ENCODE measurements at regions not wholly inside any gene's neighbourhood (a gene's known extent, or its start where the extent isn't known, plus 50 kb on each side); places are given as distances from the start of the nearest gene placed in this dataset.

DNA sequence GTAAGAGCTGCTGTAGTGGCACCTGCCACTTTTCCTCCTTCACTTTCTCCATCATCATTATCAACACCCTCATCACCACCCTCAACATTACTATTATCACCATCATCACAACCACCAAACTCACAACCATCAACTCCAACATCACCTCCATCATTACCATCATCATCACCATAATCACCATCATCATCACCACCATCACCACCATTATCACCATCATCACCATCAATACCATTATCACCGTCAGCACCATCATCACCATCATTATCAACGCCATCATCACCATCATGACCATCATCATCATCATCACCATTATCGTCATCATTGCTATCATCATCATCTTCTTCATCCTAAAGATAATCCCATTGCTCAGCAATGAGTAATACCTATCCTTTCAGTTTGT lies 255.8 kb downstream of the CYRIA start:
- H3K4me3 Mint-ChIP-seq, result no peak overlapping the region
- ATAC-seq, result no peak
- H3K27me3 Mint-ChIP-seq, result peaks cover 2% of the 10 kb centered on the region
- H3K9me3 Mint-ChIP-seq, result no peaks in the 10 kb centered on the region
- no peaks in the 10 kb centered on the region for H3K4me1 Mint-ChIP-seq
- no peak overlapping the region for H3K27ac Mint-ChIP-seq
- DNase-seq, result no peak
- no peaks in the 10 kb centered on the region for H3K36me3 Mint-ChIP-seq (ENCODE audit: low read depth)

- ATAC-seq (no peak), DNase-seq (no peak)
- peaks cover 2% of the 10 kb centered on the region for H3K27me3 Mint-ChIP-seq
- no peaks in the 10 kb centered on the region for H3K4me1 Mint-ChIP-seq
- no peak overlapping the region for H3K27ac Mint-ChIP-seq
- H3K36me3 Mint-ChIP-seq (ENCODE audit: low read depth), result no peaks in the 10 kb centered on the region
- no peak overlapping the region for H3K4me3 Mint-ChIP-seq
- no peaks in the 10 kb centered on the region for H3K9me3 Mint-ChIP-seq
Measured at GRCh38 chr2:16409006-16409390, 256.6 kb downstream of the CYRIA start.

- Mint-ChIP-seq H3K27ac (no peak overlapping the region), H3K36me3 (ENCODE audit: low read depth) (no peaks in the 10 kb centered on the region), H3K27me3 (peaks cover 2% of the 10 kb centered on the region), H3K4me3 (no peak overlapping the region), H3K4me1 (no peaks in the 10 kb centered on the region), H3K9me3 (no peaks in the 10 kb centered on the region)
- ATAC-seq (no peak), DNase-seq (no peak)
Measured at GRCh38 chr2:16408331-16409005, 257.2 kb downstream of the CYRIA start.

GRCh38 chr2:16407358-16407757 lies 258.3 kb downstream of the CYRIA start:
- no peak overlapping the region for H3K27ac Mint-ChIP-seq
- H3K9me3 Mint-ChIP-seq, result no peaks in the 10 kb centered on the region
- H3K4me1 Mint-ChIP-seq, result no peaks in the 10 kb centered on the region
- peaks cover 2% of the 10 kb centered on the region for H3K27me3 Mint-ChIP-seq
- no peak for DNase-seq
- ATAC-seq, result no peak
- H3K4me3 Mint-ChIP-seq, result no peak overlapping the region
- no peaks in the 10 kb centered on the region for H3K36me3 Mint-ChIP-seq (ENCODE audit: low read depth)

DNA sequence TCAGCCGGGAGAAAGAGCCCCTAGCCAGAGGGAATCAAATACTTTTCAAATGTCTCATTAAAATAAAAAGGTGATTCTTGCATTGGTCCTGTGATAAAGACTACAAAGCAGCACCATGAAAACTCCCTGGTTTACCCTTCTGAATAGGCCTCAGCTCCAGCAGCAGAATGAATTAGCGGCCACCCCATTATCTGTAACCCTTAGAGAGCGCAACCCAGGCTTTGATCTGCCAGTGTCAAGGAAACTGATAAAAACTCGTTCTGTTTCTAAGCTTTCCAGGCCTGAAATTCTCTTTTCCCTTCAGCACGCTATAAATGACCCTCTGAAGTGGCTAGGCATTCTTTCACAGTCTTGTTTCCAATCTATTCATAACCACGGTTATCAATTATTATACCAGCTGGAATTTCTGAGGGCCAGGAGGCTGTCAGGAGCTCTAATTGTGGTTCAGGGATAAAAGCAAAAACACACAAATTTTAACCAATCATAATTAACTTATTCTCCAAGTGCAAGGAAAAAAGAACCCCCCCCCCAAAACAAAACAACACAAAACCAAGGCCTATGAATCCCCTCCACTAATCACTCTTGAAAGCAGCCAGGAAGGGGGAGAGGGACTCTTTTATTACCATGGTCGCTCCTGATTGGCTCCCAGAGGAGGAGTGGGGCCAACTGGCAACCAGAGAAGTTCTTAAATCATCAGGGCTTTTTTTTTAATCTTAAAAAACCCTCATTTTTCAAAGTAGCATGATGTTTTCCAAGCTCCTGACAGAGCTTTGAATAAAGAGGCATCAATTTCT lies 258.9 kb downstream of the CYRIA start:
- H3K4me1 Mint-ChIP-seq, result no peaks in the 10 kb centered on the region
- ATAC-seq (no peak), DNase-seq (no peak)
- H3K36me3 Mint-ChIP-seq (ENCODE audit: low read depth), result no peaks in the 10 kb centered on the region
- peaks cover 2% of the 10 kb centered on the region for H3K27me3 Mint-ChIP-seq
- H3K27ac Mint-ChIP-seq, result no peak overlapping the region
- H3K4me3 Mint-ChIP-seq, result no peak overlapping the region
- H3K9me3 Mint-ChIP-seq, result no peaks in the 10 kb centered on the region

DNA sequence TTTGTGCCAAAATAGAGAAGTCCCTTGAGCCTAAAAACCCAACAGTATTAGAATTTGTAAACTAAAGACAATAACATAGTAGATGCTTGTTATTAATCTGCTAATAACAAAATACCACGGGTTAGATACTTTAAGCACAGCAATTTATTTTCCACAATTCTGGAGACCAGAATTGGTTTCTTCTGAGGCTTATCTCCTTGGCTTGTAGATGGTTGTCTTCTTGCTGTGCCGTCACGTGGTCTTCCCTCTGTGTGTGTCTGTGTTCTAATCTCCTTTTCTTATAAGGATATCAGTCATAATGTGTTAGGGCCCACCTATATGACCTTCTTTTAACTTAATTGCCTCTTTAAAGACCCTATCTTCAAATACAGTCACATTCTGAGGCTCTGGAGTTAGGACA lies 260.1 kb downstream of the CYRIA start:
- no peak overlapping the region for H3K27ac Mint-ChIP-seq
- H3K27me3 Mint-ChIP-seq, result no peaks in the 10 kb centered on the region
- H3K36me3 Mint-ChIP-seq (ENCODE audit: low read depth), result no peaks in the 10 kb centered on the region
- H3K4me1 Mint-ChIP-seq, result no peaks in the 10 kb centered on the region
- DNase-seq, result no peak
- ATAC-seq, result no peak
- no peak overlapping the region for H3K4me3 Mint-ChIP-seq
- no peaks in the 10 kb centered on the region for H3K9me3 Mint-ChIP-seq

- Mint-ChIP-seq H3K9me3 (no peaks in the 10 kb centered on the region), H3K27ac (no peak overlapping the region), H3K36me3 (ENCODE audit: low read depth) (no peaks in the 10 kb centered on the region), H3K4me3 (no peak overlapping the region), H3K27me3 (no peaks in the 10 kb centered on the region), H3K4me1 (no peaks in the 10 kb centered on the region)
- DNase-seq (no peak), ATAC-seq (no peak)
Measured at GRCh38 chr2:16404551-16405300, 260.9 kb downstream of the CYRIA start.

GRCh38 chr2:16404146-16404545 lies 261.5 kb downstream of the CYRIA start:
- Mint-ChIP-seq H3K36me3 (ENCODE audit: low read depth) (no peaks in the 10 kb centered on the region), H3K4me3 (no peak overlapping the region), H3K4me1 (no peaks in the 10 kb centered on the region), H3K27me3 (no peaks in the 10 kb centered on the region), H3K9me3 (no peaks in the 10 kb centered on the region), H3K27ac (no peak overlapping the region)
- DNase-seq, result no peak
- ATAC-seq, result no peak

- Mint-ChIP-seq H3K9me3 (no peaks in the 10 kb centered on the region), H3K27me3 (no peaks in the 10 kb centered on the region), H3K4me3 (no peak overlapping the region), H3K36me3 (ENCODE audit: low read depth) (no peaks in the 10 kb centered on the region), H3K4me1 (no peaks in the 10 kb centered on the region), H3K27ac (no peak overlapping the region)
- DNase-seq, result no peak
- no peak for ATAC-seq
Measured at GRCh38 chr2:16402891-16403290, 262.7 kb downstream of the CYRIA start.

DNA sequence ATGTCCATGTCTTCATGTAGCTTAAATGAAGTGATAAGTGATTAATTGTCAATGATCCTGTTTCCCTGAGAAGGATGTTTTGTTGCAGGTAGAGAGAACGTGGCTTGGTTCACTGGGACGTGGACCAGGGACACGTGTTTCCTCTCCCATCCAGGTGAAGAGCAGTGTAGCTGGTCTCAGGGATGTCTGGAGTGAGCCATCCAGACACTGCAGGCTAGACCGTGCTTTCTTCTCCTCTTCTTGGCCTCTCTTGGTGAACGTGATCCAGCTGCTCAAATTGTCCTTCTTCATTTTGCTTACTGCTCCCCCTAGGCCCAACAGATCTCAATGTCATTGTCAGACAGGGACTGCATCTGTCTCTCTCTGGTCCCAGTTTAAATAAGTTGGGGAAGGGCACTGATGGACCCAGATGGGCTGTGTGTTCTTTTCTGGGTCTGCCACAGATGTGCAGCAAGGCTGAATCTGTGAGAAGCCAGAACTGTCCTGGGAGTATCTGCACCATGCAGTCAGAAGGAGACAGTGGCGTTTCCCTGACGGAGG lies 263.8 kb downstream of the CYRIA start:
- H3K4me3 Mint-ChIP-seq, result no peak overlapping the region
- H3K27ac Mint-ChIP-seq, result no peak overlapping the region
- H3K9me3 Mint-ChIP-seq, result no peaks in the 10 kb centered on the region
- H3K36me3 Mint-ChIP-seq (ENCODE audit: low read depth), result no peaks in the 10 kb centered on the region
- DNase-seq, result no peak
- no peaks in the 10 kb centered on the region for H3K27me3 Mint-ChIP-seq
- no peaks in the 10 kb centered on the region for H3K4me1 Mint-ChIP-seq
- no peak for ATAC-seq

- H3K4me1 Mint-ChIP-seq, result no peaks in the 10 kb centered on the region
- no peaks in the 10 kb centered on the region for H3K27me3 Mint-ChIP-seq
- DNase-seq (no peak), ATAC-seq (no peak)
- H3K27ac Mint-ChIP-seq, result no peak overlapping the region
- H3K9me3 Mint-ChIP-seq, result no peaks in the 10 kb centered on the region
- H3K4me3 Mint-ChIP-seq, result no peak overlapping the region
- H3K36me3 Mint-ChIP-seq (ENCODE audit: low read depth), result no peaks in the 10 kb centered on the region
Measured at GRCh38 chr2:16400127-16400623, 265.5 kb downstream of the CYRIA start.

DNA sequence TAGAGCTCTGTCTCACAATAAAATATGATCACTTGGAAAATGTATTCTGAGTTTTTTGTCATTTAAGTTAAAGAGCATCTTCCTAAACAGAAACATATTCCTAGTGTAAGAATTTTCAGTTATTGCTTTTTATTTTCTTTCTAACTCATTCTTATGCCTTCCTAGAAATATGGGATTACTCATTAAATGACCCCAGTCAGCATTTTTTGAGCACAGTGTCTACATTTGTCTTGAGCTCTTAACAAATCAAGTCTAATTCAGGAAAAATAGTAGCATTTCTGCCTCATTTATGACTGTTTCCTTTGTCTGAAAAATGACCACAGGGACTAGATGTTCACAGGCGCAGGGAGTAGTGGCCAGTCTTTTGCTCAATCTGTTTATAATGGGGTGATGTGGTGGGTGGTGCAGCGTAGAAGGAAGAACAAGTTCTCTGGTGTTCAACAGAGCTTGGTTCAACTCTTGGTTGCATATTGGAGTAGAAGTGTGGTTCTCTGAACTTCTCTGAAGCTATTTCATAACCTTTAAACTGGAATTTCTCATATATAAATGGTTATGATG lies 267.1 kb downstream of the CYRIA start:
- ATAC-seq (no peak), DNase-seq (no peak)
- Mint-ChIP-seq H3K27me3 (no peaks in the 10 kb centered on the region), H3K4me1 (no peaks in the 10 kb centered on the region), H3K27ac (no peak overlapping the region), H3K36me3 (ENCODE audit: low read depth) (no peaks in the 10 kb centered on the region), H3K4me3 (no peak overlapping the region), H3K9me3 (no peaks in the 10 kb centered on the region)

DNA sequence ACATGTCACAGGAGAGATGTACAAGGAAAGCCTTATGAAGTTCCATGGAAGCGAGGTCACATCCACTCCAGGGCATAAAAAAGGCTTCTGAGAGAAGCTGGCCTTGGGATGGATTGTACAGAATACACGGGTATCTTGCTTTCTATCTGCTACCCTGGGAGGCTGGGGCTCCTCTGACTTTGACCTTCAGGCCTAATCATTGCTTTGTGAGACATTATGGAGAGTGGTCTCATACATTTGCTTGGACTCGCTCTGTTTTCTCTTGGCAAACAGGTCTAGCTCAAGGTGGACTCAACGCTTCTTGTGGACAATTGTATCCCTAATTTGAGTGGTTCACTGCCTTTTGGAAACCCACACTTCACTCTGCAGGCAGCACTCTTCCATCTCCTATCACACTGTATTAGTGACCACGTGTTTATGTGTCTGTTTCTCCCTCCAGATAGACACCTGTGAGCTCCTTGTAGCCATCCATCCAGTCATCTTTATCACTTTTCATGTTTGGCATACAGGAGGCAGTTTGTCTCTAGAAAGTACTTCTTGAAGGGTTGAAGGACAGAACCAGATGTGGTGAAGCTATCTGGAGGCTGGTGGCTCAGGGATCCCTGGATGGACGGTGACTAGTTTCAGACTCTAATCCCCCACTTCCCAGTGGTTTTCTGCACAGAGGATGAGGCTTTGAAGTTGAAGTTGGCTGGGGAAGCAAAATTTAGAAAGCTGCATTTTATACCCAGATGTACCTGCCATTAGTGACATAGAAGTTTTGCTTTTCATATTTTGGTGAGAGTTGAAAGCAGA lies 267.8 kb downstream of the CYRIA start:
- Mint-ChIP-seq H3K9me3 (no peaks in the 10 kb centered on the region), H3K4me1 (no peaks in the 10 kb centered on the region), H3K4me3 (no peak overlapping the region), H3K27me3 (no peaks in the 10 kb centered on the region), H3K27ac (no peak overlapping the region), H3K36me3 (ENCODE audit: low read depth) (no peaks in the 10 kb centered on the region)
- no peak for DNase-seq
- no peak for ATAC-seq

DNA sequence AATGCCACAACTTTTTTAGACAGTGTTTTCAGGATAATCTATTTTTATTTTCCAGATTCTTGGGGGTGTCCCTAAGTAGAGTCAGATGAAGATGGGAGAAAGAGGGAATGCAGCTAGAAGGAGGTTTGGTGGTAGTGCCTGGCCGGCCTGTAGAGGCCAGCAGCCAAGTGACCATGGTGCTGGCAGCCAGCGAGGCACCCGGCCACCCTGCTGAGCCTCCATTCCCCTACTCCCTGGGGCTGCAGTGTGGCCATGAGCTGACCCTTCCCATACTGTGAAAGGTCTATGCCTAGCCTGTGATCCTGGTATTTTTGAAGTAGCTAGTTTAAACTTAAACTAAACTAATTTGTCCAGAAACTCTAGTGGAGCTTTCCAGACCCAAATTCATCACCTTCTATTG lies 268.6 kb downstream of the CYRIA start:
- H3K36me3 Mint-ChIP-seq (ENCODE audit: low read depth), result no peaks in the 10 kb centered on the region
- no peaks in the 10 kb centered on the region for H3K4me1 Mint-ChIP-seq

More for the DNA sequence above, 268.6 kb downstream of the CYRIA start:
- DNase-seq (no peak), ATAC-seq (no peak)
- Mint-ChIP-seq H3K27me3 (no peaks in the 10 kb centered on the region), H3K4me3 (no peak overlapping the region), H3K9me3 (no peaks in the 10 kb centered on the region), H3K27ac (no peak overlapping the region)

Measured in activated naive CD8-positive, alpha-beta T cell treated with anti-CD3 and anti-CD28 coated beads, Interleukin-2, amount 50 U/mL, for 24 hours (primary cell).